ENCODE measurements at regions not wholly inside any gene's neighbourhood (a gene's known extent, or its start where the extent isn't known, plus 50 kb on each side); places are given as distances from the start of the nearest gene placed in this dataset.

DNA sequence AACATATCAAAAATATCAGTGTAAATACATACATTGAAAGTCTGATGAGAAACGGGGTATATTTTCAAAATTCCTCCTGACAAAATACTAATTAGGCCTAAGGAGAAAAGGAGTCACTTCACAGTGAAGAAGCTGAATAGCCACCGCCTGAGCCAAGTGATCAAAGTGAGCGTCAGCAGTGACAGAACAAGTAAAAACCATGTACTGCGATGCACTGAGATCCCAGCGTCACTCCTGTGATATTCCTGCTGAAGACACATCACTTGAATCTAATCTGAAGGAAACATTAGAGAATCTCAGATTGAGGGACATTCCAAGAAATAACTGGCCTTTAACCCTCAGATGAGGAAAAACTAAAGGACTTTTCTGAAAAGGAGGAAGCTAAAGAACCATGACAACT lies 285.3 kb downstream of the EN1 start:
- DNase-seq: no peak
- Histone ChIP-seq H3K4me3 (ENCODE audit: low read depth, low read length) (no peak overlapping the region), H3K27me3 (no peaks in the 10 kb centered on the region), H3K9me3 (no peaks in the 10 kb centered on the region), H3K36me3 (no peaks in the 10 kb centered on the region), H3K4me1 (no peaks in the 10 kb centered on the region)
- TF ChIP-seq, protein P1, sequence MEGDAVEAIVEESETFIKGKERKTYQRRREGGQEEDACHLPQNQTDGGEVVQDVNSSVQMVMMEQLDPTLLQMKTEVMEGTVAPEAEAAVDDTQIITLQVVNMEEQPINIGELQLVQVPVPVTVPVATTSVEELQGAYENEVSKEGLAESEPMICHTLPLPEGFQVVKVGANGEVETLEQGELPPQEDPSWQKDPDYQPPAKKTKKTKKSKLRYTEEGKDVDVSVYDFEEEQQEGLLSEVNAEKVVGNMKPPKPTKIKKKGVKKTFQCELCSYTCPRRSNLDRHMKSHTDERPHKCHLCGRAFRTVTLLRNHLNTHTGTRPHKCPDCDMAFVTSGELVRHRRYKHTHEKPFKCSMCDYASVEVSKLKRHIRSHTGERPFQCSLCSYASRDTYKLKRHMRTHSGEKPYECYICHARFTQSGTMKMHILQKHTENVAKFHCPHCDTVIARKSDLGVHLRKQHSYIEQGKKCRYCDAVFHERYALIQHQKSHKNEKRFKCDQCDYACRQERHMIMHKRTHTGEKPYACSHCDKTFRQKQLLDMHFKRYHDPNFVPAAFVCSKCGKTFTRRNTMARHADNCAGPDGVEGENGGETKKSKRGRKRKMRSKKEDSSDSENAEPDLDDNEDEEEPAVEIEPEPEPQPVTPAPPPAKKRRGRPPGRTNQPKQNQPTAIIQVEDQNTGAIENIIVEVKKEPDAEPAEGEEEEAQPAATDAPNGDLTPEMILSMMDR (IDR thresholded peaks at IDR 0.05; ENCODE audit: low read depth, low read length): no peak

DNA sequence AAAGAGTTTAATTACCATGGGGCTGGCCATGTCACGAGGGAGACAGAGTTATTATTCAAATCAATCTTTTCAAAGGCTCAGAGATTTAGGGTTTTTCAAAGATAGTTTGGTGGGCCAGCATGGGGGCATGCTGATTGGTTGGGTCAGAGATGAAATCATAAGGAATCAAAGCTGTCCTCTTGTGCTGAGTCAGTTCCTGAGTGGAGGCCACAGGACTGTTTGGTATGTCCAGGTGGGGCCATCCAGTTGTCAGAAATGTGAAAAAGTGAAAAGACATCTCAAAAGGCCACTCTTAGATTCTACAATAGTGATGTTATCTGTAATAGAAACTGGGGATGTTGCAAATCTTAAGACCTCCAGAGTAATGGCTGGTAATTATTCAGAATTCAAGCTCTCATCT lies 288.6 kb downstream of the EN1 start:
- no peaks in the 10 kb centered on the region for H3K9me3 ChIP-seq
- no peaks in the 10 kb centered on the region for H3K4me1 ChIP-seq
- no peak overlapping the region for H3K4me3 ChIP-seq (ENCODE audit: low read depth, low read length)
- TF ChIP-seq, protein P1 (IDR thresholded peaks at IDR 0.05; ENCODE audit: low read depth, low read length): no peak
- no peaks in the 10 kb centered on the region for H3K36me3 ChIP-seq
- no peaks in the 10 kb centered on the region for H3K27me3 ChIP-seq
- no peak for DNase-seq

DNA sequence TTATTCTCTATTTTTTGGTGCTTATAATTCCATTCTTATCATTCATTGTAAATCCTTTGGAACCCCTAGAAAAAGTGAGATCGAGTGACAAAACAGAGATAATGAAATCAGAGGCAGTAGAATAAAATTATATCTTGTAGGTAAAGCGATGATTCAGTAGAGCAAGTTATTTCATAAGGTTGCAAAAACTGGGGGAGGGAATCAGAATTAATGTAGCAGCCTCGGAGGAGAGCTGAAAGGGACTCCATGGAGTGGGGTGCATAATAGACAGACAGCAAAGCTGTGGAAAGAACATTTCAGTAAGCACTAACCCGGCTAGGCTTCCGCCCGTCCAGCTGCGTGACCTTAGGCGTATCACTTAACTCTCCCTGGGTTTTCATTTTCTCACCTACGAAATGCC lies 289.7 kb downstream of the EN1 start:
- Histone ChIP-seq H3K9me3 (no peaks in the 10 kb centered on the region), H3K4me3 (ENCODE audit: low read depth, low read length) (no peak overlapping the region), H3K4me1 (no peaks in the 10 kb centered on the region), H3K27me3 (no peaks in the 10 kb centered on the region), H3K36me3 (no peaks in the 10 kb centered on the region)
- TF ChIP-seq, protein P1 (IDR thresholded peaks at IDR 0.05; ENCODE audit: low read depth, low read length): no peak
- no peak for DNase-seq

DNA sequence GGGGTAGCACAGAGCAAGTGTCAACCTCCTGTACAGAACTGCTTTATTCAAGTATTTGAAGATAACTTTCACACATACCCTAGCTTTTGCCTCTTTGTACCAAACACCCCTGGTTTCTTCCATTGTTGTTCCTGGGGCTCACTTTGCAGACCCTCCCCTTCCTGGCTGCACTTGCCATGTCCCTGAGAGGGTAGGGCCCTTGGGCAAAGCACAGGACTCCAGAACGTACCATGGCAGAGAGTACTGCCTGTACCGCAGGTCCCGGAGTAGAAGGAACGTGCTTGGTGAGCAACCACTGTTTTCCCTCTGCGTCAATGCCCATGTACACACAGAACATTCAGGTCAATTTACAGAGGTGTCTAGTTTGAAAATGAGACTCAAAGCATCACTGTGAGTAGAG lies 290.4 kb downstream of the EN1 start:
- H3K27me3 ChIP-seq: no peaks in the 10 kb centered on the region
- TF ChIP-seq, protein P1 (IDR thresholded peaks at IDR 0.05; ENCODE audit: low read depth, low read length): no peak
- no peak for DNase-seq

DNA sequence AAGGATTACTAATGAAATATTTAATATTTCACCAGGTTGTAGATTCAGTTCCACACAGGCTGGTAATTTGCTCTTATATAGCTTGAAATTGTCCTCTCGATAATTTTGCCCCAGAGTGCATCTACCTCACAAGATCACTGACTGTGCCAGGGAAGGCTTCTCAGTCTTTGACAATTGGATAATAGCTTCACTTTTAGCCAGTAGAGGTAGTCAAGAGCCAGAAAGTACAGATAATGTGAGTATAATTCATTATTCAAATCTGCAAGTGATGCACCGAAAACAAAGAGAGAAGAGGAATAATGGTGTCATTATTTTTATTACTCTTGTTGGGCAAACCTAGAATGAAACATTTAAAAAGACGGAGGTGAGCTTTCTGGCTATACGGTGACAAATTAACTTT lies 292.8 kb downstream of the EN1 start:
- H3K36me3 ChIP-seq: no peaks in the 10 kb centered on the region
- no peak for DNase-seq
- H3K4me3 ChIP-seq (ENCODE audit: low read depth, low read length): no peak overlapping the region
- TF ChIP-seq, protein P1 (IDR thresholded peaks at IDR 0.05; ENCODE audit: low read depth, low read length): 0 out of 2 replicates have a peak, but pooled peaks have one; percentile 5
- no peaks in the 10 kb centered on the region for H3K27me3 ChIP-seq
- no peaks in the 10 kb centered on the region for H3K4me1 ChIP-seq
- no peaks in the 10 kb centered on the region for H3K9me3 ChIP-seq

More for the DNA sequence above, 290.4 kb downstream of the EN1 start:
- Histone ChIP-seq H3K4me1 (no peaks in the 10 kb centered on the region), H3K36me3 (no peaks in the 10 kb centered on the region), H3K9me3 (no peaks in the 10 kb centered on the region), H3K4me3 (ENCODE audit: low read depth, low read length) (no peak overlapping the region)

DNA sequence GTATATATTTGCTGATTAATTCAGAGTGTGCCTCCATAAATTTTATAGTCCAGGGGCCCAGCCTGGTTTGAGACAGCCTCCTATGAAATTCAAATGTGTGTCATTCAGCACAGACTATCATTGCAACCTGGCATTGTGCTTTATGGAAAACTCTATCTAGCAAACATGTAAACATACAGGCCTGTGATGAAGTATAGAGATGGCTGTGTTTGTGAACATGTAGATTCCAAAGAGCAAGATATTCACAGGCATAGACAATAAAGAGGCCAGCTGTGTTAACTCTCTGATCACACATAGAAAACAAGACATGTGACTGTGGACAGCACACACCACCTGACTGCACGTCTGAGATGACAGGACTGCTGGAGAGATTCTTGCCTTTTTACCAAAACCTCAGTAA lies 297.9 kb downstream of the EN1 start:
- Histone ChIP-seq H3K9me3 (no peaks in the 10 kb centered on the region), H3K4me1 (no peaks in the 10 kb centered on the region), H3K4me3 (ENCODE audit: low read depth, low read length) (no peak overlapping the region), H3K36me3 (no peaks in the 10 kb centered on the region), H3K27me3 (no peaks in the 10 kb centered on the region)
- TF ChIP-seq, protein P1 (IDR thresholded peaks at IDR 0.05; ENCODE audit: low read depth, low read length): no peak
- no peak for DNase-seq

All from BE2C (cell line).